ENCODE measurements at regions not wholly inside any gene's neighbourhood (a gene's known extent, or its start where the extent isn't known, plus 50 kb on each side); places are given as distances from the start of the nearest gene placed in this dataset.

GRCh38 chr7:85488406-85488805, 301.6 kb upstream of the SEMA3D start:
- DNase-seq (ENCODE audit: extremely low read depth in 1 of 4, low spot score in 3 of 4) = no peak
- H3K4me1 ChIP-seq (replicated peaks in 1 of 2; ENCODE audit: control insufficient read depth in 2 of 2, insufficient read depth in 2 of 2, low read length in 2 of 2) = no peaks in the 10 kb centered on the region
- no peak overlapping the region for H3K4me3 ChIP-seq
- FAIRE-seq = no peak
- H3K27ac ChIP-seq (ENCODE audit: extremely low read depth, low read depth, low read length) = no peak overlapping the region
- no peaks in the 10 kb centered on the region for H3K9me1 ChIP-seq (ENCODE audit: control insufficient read depth, insufficient read depth, low read length)
- ATAC-seq = no peak
- H2AFZ ChIP-seq (ENCODE audit: low read depth, low read length) = no peak overlapping the region
- H3K4me2 ChIP-seq (ENCODE audit: insufficient read depth, low read length) = no peak overlapping the region
- H3K9ac ChIP-seq (ENCODE audit: insufficient read depth in 1 of 2, low read depth in 2 of 2, low read length in 2 of 2) = no peak overlapping the region
- in situ Hi-C loops (cut with MboI) (no loop called here), intact Hi-C loops (cut with micrococcal nuclease) (no loop called here)
- H3K9me3 ChIP-seq (replicated peaks; ENCODE audit: control insufficient read depth, insufficient read depth, low read depth, low read length) = no peaks in the 10 kb centered on the region
- TF ChIP-seq JUNB (CRISPR knock-in tag; conservative IDR thresholded peaks at IDR 0.05) (no peak), ZFX (CRISPR knock-in tag; IDR thresholded peaks at IDR 0.05) (no peak), CREB3L1 (IDR thresholded peaks at IDR 0.05; ENCODE audit: borderline replicate concordance, low read depth) (no peak), ZBTB1 (CRISPR knock-in tag; IDR thresholded peaks at IDR 0.05; ENCODE audit: borderline replicate concordance, low read depth) (no peak), BRD4 (IDR thresholded peaks at IDR 0.05) (no peak), ETV1 (tag; conservative IDR thresholded peaks at IDR 0.05; ENCODE audit: low read depth) (no peak), MXI1 (IDR thresholded peaks at IDR 0.05; ENCODE audit: low read depth, low read length) (no peak)
- TF ChIP-seq, protein P1, sequence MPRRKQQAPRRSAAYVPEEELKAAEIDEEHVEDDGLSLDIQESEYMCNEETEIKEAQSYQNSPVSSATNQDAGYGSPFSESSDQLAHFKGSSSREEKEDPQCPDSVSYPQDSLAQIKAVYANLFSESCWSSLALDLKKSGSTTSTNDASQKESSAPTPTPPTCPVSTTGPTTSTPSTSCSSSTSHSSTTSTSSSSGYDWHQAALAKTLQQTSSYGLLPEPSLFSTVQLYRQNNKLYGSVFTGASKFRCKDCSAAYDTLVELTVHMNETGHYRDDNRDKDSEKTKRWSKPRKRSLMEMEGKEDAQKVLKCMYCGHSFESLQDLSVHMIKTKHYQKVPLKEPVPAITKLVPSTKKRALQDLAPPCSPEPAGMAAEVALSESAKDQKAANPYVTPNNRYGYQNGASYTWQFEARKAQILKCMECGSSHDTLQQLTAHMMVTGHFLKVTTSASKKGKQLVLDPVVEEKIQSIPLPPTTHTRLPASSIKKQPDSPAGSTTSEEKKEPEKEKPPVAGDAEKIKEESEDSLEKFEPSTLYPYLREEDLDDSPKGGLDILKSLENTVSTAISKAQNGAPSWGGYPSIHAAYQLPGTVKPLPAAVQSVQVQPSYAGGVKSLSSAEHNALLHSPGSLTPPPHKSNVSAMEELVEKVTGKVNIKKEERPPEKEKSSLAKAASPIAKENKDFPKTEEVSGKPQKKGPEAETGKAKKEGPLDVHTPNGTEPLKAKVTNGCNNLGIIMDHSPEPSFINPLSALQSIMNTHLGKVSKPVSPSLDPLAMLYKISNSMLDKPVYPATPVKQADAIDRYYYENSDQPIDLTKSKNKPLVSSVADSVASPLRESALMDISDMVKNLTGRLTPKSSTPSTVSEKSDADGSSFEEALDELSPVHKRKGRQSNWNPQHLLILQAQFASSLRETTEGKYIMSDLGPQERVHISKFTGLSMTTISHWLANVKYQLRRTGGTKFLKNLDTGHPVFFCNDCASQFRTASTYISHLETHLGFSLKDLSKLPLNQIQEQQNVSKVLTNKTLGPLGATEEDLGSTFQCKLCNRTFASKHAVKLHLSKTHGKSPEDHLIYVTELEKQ (CRISPR knock-in tag; IDR thresholded peaks at IDR 0.05) = no peak
- TF ChIP-seq, protein P2, sequence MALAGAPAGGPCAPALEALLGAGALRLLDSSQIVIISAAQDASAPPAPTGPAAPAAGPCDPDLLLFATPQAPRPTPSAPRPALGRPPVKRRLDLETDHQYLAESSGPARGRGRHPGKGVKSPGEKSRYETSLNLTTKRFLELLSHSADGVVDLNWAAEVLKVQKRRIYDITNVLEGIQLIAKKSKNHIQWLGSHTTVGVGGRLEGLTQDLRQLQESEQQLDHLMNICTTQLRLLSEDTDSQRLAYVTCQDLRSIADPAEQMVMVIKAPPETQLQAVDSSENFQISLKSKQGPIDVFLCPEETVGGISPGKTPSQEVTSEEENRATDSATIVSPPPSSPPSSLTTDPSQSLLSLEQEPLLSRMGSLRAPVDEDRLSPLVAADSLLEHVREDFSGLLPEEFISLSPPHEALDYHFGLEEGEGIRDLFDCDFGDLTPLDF (CRISPR knock-in tag; IDR thresholded peaks at IDR 0.05) = no peak
- TF ChIP-seq, protein P3, sequence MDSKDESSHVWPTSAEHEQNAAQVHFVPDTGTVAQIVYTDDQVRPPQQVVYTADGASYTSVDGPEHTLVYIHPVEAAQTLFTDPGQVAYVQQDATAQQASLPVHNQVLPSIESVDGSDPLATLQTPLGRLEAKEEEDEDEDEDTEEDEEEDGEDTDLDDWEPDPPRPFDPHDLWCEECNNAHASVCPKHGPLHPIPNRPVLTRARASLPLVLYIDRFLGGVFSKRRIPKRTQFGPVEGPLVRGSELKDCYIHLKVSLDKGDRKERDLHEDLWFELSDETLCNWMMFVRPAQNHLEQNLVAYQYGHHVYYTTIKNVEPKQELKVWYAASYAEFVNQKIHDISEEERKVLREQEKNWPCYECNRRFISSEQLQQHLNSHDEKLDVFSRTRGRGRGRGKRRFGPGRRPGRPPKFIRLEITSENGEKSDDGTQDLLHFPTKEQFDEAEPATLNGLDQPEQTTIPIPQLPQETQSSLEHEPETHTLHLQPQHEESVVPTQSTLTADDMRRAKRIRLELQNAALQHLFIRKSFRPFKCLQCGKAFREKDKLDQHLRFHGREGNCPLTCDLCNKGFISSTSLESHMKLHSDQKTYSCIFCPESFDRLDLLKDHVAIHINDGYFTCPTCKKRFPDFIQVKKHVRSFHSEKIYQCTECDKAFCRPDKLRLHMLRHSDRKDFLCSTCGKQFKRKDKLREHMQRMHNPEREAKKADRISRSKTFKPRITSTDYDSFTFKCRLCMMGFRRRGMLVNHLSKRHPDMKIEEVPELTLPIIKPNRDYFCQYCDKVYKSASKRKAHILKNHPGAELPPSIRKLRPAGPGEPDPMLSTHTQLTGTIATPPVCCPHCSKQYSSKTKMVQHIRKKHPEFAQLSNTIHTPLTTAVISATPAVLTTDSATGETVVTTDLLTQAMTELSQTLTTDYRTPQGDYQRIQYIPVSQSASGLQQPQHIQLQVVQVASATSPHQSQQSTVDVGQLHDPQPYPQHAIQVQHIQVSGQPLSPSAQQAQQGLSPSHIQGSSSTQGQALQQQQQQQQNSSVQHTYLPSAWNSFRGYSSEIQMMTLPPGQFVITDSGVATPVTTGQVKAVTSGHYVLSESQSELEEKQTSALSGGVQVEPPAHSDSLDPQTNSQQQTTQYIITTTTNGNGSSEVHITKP (IDR thresholded peaks at IDR 0.05; ENCODE audit: partially characterized antibody) = no peak
- BruUV-seq (replicated peaks) = no TSS peak
- H3K79me2 ChIP-seq (ENCODE audit: control insufficient read depth, insufficient read depth, low read length) = no peaks in the 10 kb centered on the region
- H3K27me3 ChIP-seq (ENCODE audit: control insufficient read depth in 2 of 2, insufficient read depth in 2 of 2, low read length in 2 of 2) = no peaks in the 10 kb centered on the region
- ChIA-PET CTCF (ENCODE audit: low intra/inter-chr PET ratio) (no interaction called here), POLR2A (no interaction called here)
- H3K36me3 ChIP-seq (ENCODE audit: control insufficient read depth, insufficient read depth, low read length) = no peaks in the 10 kb centered on the region
- WGBS (ENCODE audit: insufficient coverage, low coverage, missing lambda C conversion rate) = 0% methylated on average over 1 of the region's 1 CpG
- no peaks in the 10 kb centered on the region for H4K20me1 ChIP-seq (replicated peaks; ENCODE audit: control insufficient read depth, insufficient read depth, low read length)

Data from K562 (cell line).